ENCODE measurements at regions not wholly inside any gene's neighbourhood (a gene's known extent, or its start where the extent isn't known, plus 50 kb on each side); places are given as distances from the start of the nearest gene placed in this dataset.

GRCh38 chr9:89911721-89912604 is 307.2 kb downstream of the GADD45G start:
- intact Hi-C loops (cut with micrococcal nuclease; ENCODE audit: unreplicated experiment): loop anchor here (10.0 kb wide), 1 partner anchor 193 kb away; no protein-coding TSS in a partner anchor
- TF ChIP-seq CTCF (conservative IDR thresholded peaks at IDR 0.05; ENCODE audit: low read length) (no peak), EZH2phosphoT487 (IDR thresholded peaks at IDR 0.05; ENCODE audit: borderline replicate concordance, low read depth, low read length) (no peak)
- Histone ChIP-seq H3K9me2 (ENCODE audit: insufficient read depth, low read length) (no peaks in the 10 kb centered on the region), H3K27ac (ENCODE audit: low read depth, low read length, poor library complexity, severe bottlenecking) (no peak overlapping the region), H3K4me2 (ENCODE audit: low read length) (no peak overlapping the region), H3K9me3 (ENCODE audit: low read length) (no peaks in the 10 kb centered on the region), H3K79me2 (ENCODE audit: insufficient read depth, low read depth, low read length) (no peaks in the 10 kb centered on the region), H3K4me3 (ENCODE audit: low read depth, low read length, poor library complexity, severe bottlenecking) (no peak overlapping the region), H3K4me1 (ENCODE audit: insufficient read depth, low read length, poor library complexity, severe bottlenecking) (no peaks in the 10 kb centered on the region), H2AFZ (ENCODE audit: low read length) (no peak overlapping the region), H3K36me3 (ENCODE audit: insufficient read depth, low read length) (no peaks in the 10 kb centered on the region), H4K20me1 (ENCODE audit: insufficient read depth, low read length) (no peaks in the 10 kb centered on the region)
- POLR2A ChIA-PET: no interaction called here
- DNase-seq (ENCODE audit: low spot score): no peak
- BruUV-seq (replicated peaks): no TSS peak
- CTCF ChIA-PET (ENCODE audit: unreplicated experiment): no interaction called here

GRCh38 chr9:89912605-89912953 is 307.8 kb downstream of the GADD45G start:
- Histone ChIP-seq H3K79me2 (ENCODE audit: insufficient read depth, low read depth, low read length) (no peaks in the 10 kb centered on the region), H3K4me2 (ENCODE audit: low read length) (no peak overlapping the region), H3K9me2 (ENCODE audit: insufficient read depth, low read length) (no peaks in the 10 kb centered on the region), H2AFZ (ENCODE audit: low read length) (no peak overlapping the region), H4K20me1 (ENCODE audit: insufficient read depth, low read length) (no peaks in the 10 kb centered on the region), H3K36me3 (ENCODE audit: insufficient read depth, low read length) (no peaks in the 10 kb centered on the region), H3K9me3 (ENCODE audit: low read length) (no peaks in the 10 kb centered on the region), H3K4me1 (ENCODE audit: insufficient read depth, low read length, poor library complexity, severe bottlenecking) (no peaks in the 10 kb centered on the region), H3K27ac (ENCODE audit: low read depth, low read length, poor library complexity, severe bottlenecking) (no peak overlapping the region), H3K4me3 (ENCODE audit: low read depth, low read length, poor library complexity, severe bottlenecking) (no peak overlapping the region)
- DNase-seq (ENCODE audit: low spot score): no peak
- TF ChIP-seq CTCF (conservative IDR thresholded peaks at IDR 0.05; ENCODE audit: low read length): no peak
- no TSS peak for BruUV-seq (replicated peaks)
- CTCF ChIA-PET (ENCODE audit: unreplicated experiment): no interaction called here
- POLR2A ChIA-PET: no interaction called here
- intact Hi-C loops (cut with micrococcal nuclease; ENCODE audit: unreplicated experiment): loop anchor here (10.0 kb wide), 1 partner anchor 192 kb away; no protein-coding TSS in a partner anchor

GRCh38 chr9:89915187-89915586 is 310.4 kb downstream of the GADD45G start:
- Histone ChIP-seq H4K20me1 (ENCODE audit: insufficient read depth, low read length) (no peaks in the 10 kb centered on the region), H3K79me2 (ENCODE audit: insufficient read depth, low read depth, low read length) (no peaks in the 10 kb centered on the region), H3K4me1 (ENCODE audit: insufficient read depth, low read length, poor library complexity, severe bottlenecking) (no peaks in the 10 kb centered on the region), H3K9me3 (ENCODE audit: low read length) (no peaks in the 10 kb centered on the region), H2AFZ (ENCODE audit: low read length) (no peak overlapping the region), H3K36me3 (ENCODE audit: insufficient read depth, low read length) (no peaks in the 10 kb centered on the region), H3K27ac (ENCODE audit: low read depth, low read length, poor library complexity, severe bottlenecking) (no peak overlapping the region), H3K4me3 (ENCODE audit: low read depth, low read length, poor library complexity, severe bottlenecking) (no peak overlapping the region), H3K9me2 (ENCODE audit: insufficient read depth, low read length) (no peaks in the 10 kb centered on the region), H3K4me2 (ENCODE audit: low read length) (no peak overlapping the region)
- ChIA-PET CTCF (ENCODE audit: unreplicated experiment) (no interaction called here), POLR2A (no interaction called here)
- intact Hi-C loops (cut with micrococcal nuclease; ENCODE audit: unreplicated experiment): loop anchor here (10.0 kb wide), 1 partner anchor 190 kb away; no protein-coding TSS in a partner anchor
- DNase-seq (ENCODE audit: low spot score): no peak
- BruUV-seq (replicated peaks): no TSS peak
- no peak for TF ChIP-seq EZH2phosphoT487 (IDR thresholded peaks at IDR 0.05; ENCODE audit: borderline replicate concordance, low read depth, low read length)

Data from OCI-LY7 (cell line).